Activated naive CD4-positive, alpha-beta T cell (primary cell): ENCODE measurements at regions not wholly inside any gene's neighbourhood (a gene's known extent, or its start where the extent isn't known, plus 50 kb on each side); places are given as distances from the start of the nearest gene placed in this dataset.
"Not testable (repeated sequence)": the region's sequence is repeated elsewhere in the genome, so short reads cannot be mapped to it uniquely, and the experiment has no call there.

Experiments
- DNase-seq, 4 experiments: peaks; one replicate each; lab custom pipeline; 2025; lab: John Stamatoyannopoulos, UW

DNA sequence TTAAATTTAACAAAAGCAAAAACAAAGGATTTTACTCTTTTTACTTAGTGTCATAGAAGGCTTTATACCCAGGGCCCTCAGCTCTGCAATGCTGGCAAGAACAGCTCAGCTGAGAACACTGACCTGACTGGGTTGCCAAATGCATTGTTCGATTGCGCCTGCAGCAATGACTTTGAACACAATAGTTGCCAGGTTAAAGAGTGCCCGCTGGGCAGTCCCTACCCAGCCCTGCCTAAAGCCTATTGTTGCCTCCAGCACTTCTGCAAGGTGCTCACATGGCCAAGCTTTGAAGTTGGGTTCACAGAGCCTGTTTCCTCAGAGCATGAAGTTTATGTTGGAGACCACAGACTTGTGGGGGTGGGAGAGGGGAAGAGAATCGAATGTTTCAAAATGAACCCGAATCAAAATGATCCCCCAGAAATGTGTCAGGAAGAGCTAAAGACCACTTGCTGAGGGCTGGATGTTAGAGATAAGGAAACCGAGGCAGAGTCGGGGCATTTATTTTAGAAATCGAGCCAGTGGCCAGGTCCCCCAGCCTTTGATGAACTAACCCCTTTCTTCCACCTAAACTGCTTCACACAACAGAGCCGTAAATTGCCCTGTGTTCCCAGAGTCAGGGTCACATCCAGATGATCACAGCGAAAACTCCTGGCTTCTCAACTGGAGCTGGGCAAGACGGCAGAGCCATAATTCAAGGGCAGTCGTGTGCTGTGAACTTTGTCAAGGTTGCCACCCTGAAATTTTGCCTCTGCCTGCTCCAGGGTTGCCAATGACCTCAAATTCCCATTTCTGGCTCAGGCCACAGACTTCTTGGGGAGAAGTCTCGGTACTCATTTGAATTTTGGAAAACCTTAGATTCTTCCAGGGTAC is 55.0 kb downstream of the FOXA2 start:
- no peak for DNase-seq

DNA sequence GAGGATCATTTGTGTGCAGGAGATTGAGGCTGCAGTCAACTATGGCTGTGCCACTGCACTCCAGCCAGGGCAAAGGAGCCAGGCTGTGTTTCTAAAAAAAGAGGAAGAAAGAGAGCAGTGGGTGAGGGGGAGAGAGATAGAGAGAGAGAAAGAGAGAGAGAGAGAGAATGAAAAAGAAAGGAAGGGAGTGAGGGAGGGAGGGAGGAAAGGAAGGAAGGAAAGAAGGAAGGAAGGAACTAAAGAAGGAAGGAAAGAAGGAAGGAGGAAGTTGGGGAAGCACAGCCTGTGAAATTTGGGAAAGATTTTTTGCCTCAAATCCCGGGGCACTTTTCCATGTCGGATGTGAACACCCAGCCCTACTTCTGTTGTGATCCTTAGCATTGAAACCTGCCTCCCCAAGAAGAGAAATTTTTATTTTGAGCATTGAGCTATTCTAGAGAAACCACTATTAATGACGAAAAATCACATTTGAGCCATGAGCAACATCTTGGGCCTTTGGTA is 57.8 kb downstream of the FOXA2 start:
- no peak for DNase-seq

DNA sequence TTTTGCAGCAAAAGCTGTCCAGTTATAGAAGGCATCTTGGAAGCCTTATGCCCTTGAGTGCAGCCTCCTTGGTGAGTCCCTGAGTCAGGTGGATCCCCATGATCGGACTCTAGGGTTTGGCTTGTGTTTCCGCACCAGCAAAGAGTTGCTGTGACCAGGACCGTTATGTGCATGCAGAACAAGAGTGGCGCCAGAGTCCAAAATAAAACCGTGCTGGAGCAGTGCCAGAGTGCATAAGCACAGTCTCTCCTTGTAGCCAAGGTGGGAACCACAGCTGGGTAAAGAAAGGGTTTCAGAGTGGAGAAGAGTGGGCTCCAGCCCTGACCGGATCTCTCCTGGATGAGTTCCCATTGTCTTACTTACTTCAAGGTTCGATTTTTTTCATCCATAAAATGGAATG is 58.6 kb downstream of the FOXA2 start:
- DNase-seq = no peak

DNA sequence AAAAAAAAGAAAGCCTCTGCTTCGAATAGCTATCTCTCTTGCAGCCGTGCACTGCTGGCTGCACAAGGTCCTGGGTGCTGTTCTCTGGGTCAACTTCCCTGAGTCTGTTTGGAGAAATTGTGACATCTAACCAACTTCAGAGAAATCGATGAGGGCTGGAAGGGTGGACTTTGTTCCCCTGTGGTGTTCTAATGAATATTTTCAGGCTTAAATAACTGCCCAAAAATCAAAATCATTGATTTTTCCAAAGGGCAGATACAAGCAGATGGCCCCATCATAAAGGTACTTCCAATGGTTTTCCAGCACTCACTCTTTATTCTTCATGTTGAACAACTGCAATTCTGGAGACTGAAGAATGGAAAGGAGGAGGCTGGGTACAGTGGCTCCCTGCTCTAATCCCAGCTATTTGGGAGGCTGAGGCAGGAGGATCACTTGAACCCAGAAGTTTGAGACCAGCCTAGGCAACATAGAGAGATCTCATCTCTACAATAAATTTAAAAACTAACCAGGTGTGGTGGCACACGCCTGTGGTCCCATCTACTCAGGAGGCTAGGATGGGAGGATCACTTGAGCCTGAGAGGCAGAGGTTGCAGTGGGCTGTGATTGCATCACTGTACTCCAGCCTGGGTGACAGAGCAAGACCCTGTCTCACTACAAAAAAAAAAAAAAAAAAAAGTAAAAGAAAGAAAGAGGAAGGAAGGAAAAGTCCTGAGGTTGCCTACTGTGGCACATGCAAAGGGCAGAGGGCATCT is 59.1 kb downstream of the FOXA2 start:
- no peak for DNase-seq

DNA sequence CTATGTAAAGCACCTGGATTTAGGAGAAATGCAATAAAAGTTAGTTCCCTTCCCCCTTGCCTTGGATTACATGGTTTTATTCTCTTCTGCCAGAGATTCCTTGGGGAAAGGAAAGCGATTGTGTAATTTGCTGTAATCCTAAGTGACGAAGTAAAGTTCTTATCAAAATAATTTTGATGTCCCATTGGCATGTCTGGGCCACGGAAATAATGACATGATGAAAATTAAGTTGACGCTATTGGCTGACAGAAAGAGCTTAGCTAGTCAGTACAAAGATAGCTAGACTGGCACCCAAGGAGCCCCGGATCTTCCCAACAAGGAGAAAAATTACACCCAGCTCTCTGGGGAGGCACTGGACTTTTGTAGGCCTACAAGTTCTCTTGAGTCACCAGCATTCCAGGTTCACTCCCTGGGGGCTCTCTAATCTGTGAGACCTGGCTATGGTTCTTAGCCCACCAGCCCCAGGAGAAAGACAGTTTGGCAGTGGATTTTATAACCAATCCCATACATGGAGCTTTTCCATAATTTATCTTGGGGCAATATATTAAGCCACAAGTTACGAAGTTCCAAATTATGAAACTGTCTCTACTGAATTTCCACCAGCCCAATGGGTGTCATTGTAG is 59.9 kb downstream of the FOXA2 start:
- DNase-seq = no peak

DNA sequence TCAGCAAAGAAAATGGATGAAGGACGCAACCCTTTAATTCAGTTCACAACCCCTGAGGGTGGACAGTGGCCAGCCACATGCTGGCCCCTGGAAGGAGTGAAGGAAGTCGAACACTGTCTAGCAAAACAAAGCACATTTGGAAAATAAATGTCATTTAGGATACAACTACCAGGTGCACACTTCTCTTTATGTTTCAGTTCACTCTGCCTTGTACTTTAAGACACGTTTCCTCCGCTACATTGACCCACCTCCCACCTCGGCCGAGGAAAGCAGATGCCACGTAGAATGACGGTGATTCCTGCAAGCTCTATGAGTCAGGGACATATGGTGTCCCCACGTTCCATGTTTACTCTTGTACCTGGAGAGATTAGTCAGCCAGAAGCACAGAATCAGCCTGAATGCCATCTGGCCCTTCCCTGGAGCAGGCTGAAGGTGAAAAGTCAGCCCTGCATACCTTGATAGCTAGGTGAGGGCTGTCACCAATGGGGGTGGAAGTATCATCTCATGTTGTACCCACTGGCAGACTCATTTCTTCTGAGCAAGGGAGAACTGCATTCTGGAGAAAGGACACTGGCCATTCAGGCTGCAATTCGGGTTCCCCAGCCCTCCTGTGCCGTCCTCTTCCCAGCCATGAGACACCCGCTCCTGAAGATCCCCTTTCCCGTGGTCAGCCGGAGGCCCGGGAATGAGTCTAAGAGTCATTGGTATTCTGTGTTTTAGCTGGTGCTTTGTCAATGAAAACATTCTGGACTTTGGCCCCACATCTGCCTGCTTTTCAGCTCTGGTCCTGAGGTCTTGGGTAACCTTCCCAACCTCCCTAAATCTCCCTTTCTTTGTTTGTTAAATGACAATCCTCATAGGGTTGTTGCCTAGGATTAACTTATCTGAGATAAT is 60.6 kb downstream of the FOXA2 start:
- no peak for DNase-seq

DNA sequence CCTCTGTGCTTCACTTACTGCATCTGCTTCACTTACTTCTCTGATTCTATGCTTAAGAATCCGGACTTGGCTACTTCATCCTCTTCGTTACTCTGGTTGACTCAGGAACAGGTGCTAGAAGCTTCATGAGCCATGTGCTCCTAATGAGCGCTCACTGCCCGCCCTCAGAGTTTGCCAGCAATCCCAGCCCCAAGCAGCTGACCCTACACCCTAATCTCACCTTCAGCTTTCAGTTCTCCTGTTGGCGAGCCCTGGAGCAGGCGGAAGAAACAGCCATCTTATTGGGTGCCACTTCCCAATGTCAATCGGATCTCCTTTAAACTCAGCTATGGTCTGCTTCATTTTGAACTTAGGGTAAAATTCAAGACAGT is 61.3 kb downstream of the FOXA2 start:
- DNase-seq = no peak

DNA sequence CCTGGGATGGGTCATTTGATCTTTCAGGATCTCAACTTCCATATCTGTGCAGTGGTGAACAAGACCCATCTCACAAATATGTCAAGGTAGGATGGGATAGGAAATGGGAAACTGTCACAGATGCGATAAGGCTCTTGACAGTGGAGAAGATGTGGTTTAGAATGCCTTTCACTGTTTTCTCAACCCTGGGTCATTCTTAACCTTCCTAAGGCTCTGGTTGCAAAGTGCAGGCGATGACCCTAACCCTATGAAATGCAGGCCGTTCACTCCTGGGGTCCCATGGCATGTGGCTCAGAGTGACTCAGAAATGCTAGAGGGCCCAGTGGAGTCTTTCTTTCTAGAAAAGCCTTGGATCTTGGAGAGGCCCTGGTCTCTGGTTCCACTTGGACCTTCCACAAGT is 61.7 kb downstream of the FOXA2 start:
- DNase-seq = no peak

DNA sequence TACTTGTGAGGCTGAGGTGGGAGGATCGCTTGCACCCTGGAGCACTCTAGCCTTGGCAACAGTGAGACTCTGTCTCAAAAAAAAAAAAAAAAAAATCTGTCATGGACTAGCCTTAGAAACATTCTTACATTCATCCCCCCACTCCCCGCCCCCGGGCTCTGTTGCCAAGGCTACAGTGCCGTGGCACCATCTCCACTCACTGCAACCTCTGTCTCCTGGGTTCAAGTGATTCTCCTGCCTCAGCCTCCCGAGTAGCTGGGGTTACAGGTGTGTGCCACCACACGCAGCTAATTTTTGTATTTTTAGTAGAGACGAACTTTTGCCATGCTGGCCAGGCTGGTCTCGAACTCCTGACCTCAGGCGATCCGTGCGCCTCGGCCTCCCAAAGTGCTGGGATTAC is 62.4 kb downstream of the FOXA2 start:
- not testable (repeated sequence) for DNase-seq

DNA sequence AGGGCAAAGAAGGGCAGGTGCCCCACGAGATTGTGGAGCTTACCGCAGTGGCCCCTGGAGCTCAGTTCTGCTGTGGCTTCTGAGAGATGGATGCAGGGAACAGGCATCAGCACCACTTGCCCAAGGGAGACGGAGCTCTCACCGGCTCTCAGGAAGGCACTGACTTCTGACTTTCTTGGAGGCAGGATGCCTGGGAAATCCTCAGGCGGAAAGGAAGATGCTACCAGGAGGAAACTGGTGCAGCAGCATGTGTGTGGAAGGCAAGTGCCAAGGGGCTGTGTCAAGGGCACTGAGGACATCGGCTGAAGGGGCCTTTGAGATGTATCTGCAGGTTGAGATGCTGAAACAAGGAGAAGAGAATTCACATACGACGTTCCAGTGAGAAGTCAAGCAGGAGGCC is 64.0 kb downstream of the FOXA2 start:
- no peak for DNase-seq

DNA sequence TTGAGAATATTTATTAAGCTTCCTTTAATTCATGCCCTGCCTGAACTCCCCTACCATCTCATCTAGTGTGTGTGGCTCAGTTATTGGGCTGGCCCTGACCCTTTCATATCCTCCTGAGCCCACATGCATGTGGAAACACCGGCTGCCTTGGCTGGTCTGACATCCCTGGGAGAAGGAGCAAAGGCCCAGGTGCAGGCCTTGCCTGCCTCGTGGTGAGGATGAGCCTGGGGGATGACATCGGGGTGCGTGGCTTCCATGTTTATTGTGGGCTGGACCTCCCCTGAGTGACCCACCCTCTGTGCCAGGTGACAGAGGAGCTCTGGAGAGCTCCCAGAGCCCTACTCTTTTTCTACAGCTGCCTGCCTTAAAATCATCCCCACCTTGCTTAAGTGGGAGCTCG is 69.1 kb downstream of the FOXA2 start:
- DNase-seq = no peak

DNA sequence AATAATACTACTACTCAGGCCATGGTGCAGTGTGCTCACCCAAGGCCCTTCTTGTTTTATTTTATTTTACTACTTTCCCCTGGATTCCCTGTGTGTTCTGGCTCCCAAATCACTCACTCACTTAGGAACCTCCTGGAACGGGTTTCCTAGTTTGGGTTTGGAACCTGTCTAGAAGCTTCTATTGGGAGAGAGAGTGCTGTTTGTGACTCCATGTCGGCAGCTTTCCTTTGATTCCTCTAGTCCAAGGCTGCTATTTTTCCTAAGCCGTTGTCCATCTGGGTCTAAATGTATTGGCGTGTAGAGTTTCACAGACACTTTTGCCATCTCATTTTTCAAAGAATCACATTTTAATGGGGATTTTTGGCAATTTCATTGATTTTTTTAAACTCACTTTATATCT is 70.8 kb downstream of the FOXA2 start:
- DNase-seq = no peak

DNA sequence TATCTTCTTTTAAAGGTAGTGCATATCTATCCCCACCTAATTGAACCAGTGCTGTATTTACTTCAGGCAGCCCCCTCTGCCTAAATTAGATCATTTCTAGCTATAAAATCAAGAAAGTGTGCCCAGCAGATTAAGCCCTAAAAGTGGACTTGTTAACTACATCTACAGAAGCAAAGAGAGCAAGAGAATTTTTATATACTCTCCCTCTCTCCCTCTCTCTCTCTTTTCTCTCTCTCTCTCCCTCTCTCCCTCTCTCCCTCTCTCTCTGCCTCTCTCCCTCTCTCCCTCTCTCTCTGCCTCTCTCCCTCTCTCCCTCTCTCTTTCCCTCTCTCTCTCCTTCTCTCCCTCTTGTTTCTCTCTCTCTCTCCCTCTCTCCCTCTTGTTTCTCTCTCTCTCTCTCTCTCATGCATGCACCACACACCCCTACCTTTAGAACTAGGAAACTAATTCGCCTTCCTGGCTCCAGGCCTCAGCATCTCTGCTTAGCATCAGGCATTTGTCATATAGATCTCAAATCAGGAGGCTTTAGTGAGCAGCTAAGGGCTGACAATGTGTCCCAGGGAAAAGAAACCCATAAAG is 71.4 kb downstream of the FOXA2 start:
- no peak for DNase-seq

DNA sequence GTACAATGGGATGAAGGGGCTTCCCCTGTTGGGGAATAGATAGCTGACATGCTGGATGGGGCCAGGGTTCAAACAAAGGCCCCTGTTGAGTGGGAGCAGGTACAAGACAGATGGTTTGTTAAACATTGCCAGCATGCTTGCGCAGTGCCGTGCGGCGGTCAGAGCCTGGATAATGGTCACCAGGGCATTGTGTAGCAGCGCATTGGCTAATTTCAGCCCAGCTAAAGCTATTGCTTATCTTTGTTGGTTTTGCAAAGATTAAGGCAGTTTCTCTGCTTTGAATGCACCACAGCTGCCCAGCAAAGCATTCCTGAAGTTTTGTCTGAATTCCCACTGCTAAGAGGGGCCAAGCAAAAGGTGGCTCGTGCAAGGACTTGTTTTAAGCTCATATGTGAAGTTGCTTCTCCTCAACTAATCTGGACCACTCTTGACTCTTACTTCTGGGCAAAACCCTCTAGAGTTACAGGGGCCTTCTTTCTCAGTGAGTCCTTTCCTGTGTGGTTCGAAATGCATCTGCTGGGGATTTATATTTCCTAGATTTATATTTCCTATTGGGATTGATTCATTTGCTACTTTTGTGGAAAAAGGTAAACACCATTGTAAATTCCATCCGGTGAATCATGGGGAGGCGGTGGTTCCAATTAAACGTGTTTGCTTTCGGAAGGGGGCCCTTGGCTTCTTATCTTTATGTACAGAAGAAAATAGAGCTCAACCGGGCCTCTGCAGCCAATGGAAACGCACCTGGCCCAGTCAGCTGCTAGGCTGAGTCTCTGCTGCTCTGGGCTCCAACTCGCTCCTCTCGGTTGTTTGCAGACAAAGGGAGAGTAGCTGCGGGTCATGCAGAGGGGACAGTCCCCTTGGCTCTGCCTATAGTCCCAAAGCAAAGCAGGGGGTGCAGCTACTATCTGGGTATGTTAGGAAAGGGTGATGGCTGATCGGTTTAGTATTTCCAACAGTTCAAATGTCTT is 72.1 kb downstream of the FOXA2 start:
- no peak for DNase-seq

DNA sequence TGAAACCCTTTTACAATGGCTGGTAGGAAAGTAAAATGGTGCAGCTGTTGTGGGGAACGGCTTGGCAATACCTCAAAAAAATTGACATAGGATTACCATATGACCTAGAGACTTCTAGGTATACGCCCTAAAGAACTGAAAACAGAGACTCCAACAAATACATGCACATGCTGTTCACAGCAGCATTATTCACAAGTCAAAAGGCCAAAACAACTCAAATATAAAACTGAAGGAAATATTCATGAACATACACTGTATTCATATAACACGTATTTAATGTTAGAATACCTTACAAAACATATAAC is 74.6 kb downstream of the FOXA2 start:
- no peak for DNase-seq

DNA sequence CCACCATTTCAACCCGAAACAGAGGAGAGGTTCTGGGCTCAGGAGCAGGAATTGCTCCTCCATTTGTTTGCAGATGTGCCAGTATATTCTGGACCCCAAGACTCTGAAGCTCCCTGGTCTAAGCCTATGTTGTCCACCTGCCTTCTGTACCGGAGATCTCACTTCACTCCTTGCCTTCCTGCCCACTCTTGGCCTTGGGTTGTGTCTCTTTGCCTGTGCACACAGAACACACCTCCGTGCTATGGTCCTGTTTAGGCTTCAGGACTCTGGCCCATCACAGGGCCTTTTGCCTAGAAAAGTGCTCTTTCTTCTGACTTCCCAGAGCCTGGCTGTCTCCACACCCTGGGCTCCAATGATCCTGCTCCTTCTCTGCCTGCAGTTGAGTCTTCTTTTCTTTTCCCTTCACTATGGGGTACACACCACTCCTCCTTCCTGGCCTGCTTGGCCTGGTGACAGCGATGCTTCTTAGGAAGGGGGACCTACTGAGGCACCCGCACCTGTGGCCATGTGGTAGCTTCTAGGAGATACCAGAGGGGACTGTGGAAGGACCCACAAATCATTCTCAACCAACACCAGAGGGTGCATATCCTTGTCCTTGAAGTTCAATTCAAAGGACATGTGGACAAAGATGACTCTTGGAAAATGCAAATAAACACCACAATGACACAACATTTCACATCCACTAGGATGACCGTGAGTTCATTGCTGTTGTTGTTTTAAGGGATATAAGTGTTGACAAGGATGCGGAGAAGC is 75.1 kb downstream of the FOXA2 start:
- DNase-seq = no peak

DNA sequence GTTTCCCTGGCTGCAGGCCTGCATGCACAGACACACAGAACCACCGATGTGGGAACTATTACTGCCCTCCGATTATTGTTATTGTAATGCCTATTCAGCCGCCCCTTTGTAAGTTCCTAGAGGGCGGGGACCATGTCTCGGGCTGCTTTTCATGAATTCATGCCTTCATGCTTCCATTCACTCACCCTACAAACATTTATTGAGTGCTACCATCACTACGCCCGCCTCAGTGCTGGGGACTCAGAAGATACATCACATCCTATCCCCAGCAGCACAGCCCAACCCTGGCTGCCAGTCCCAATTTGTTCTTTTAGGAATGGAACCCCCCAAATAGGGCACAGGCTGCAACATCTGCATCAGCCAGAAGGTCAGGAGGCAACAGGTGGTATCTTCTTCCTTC is 75.9 kb downstream of the FOXA2 start:
- DNase-seq = no peak

DNA sequence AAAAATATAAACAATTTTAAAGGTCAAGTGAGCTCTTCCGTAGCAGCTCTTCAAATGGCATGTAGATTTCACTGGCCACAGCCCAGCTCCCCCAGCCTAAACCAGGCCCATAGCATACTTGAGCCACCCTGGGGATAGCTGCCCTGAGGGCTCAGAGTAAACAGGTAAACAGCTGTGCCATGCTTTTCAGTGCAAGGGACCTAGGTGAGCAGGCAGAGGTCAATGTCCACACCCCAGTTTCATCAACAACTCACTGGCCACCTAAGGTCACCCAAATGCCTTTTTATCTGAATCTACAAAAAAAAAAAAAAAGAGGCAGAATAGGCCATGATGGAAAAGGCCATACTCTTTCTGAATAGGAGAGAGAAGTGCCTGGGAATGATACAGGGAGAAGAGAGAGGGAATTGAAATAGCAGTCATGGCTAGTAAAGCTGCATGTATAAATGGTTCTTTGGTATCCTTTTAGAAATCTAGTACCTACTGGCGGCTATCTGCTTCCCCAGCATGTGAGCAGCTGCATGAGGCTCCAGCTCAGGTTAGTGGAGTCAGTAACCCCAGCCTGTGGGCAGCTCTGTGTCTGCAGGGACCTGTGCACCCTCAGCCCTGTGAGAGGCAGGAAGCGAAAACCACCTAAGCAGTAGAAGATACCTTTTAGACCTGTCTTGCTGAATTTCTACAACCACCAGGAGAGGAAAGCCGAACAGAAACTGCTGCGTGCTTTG is 77.0 kb downstream of the FOXA2 start:
- no peak for DNase-seq

DNA sequence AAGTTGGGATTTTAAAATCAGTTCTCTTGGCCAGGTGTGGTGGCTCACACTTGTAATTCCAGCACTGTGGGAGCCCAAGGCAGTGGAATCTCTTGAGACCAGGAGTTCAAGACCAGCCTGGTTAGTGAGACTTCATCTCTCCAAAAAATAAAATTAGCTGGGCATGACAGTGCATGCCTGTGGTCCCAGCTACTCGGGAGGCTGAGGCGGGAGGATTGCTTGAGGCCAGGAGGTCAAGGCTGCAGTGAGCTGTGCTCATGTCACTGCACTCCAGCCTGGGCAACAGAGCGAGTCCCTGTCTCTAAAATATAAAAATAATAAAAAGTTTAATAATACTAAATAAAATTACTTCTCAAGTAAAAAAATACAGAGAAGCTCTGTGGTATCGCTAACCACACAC is 77.5 kb downstream of the FOXA2 start:
- DNase-seq = no peak
